ENCODE measurements at regions not wholly inside any gene's neighbourhood (a gene's known extent, or its start where the extent isn't known, plus 50 kb on each side); places are given as distances from the start of the nearest gene placed in this dataset.
A peak's percentile ranks its signal among the peaks of the same experiment; 100 is the strongest.

GRCh38 chr20:53660947-53661381 lies 67.3 kb upstream of the ZNF217 start:
- Histone ChIP-seq H3K27me3 (ENCODE audit: insufficient read depth, low read length) (no peaks in the 10 kb centered on the region), H4K20me1 (ENCODE audit: insufficient read depth, low read length) (no peaks in the 10 kb centered on the region), H3K4me1 (ENCODE audit: insufficient read depth, low read length) (peaks cover 28% of the 10 kb centered on the region), H3K4me3 (ENCODE audit: insufficient read depth, low read length) (no peak overlapping the region), H3K79me2 (ENCODE audit: insufficient read depth, low read length) (no peaks in the 10 kb centered on the region), H3K9me3 (ENCODE audit: low read depth, low read length) (no peaks in the 10 kb centered on the region), H3K36me3 (ENCODE audit: insufficient read depth, low read length) (no peaks in the 10 kb centered on the region), H3K27ac (ENCODE audit: low read depth, low read length) (peak overlapping the region; percentile 62), H3K4me2 (ENCODE audit: insufficient read depth, low read length) (peak overlapping the region; percentile 81), H2AFZ (ENCODE audit: low read length) (peak overlapping the region; percentile 91)
- DNase-seq (ENCODE audit: insufficient read length, low spot score, missing footprints): no peak
- TF ChIP-seq, protein P1, sequence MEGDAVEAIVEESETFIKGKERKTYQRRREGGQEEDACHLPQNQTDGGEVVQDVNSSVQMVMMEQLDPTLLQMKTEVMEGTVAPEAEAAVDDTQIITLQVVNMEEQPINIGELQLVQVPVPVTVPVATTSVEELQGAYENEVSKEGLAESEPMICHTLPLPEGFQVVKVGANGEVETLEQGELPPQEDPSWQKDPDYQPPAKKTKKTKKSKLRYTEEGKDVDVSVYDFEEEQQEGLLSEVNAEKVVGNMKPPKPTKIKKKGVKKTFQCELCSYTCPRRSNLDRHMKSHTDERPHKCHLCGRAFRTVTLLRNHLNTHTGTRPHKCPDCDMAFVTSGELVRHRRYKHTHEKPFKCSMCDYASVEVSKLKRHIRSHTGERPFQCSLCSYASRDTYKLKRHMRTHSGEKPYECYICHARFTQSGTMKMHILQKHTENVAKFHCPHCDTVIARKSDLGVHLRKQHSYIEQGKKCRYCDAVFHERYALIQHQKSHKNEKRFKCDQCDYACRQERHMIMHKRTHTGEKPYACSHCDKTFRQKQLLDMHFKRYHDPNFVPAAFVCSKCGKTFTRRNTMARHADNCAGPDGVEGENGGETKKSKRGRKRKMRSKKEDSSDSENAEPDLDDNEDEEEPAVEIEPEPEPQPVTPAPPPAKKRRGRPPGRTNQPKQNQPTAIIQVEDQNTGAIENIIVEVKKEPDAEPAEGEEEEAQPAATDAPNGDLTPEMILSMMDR (IDR thresholded peaks at IDR 0.05; ENCODE audit: extremely low read depth, low read depth, low read length): no peak

GRCh38 chr20:53660078-53660909 lies 66.7 kb upstream of the ZNF217 start:
- Histone ChIP-seq H3K79me2 (ENCODE audit: insufficient read depth, low read length) (no peaks in the 10 kb centered on the region), H3K27ac (ENCODE audit: low read depth, low read length) (peak overlapping the region; percentile 62), H4K20me1 (ENCODE audit: insufficient read depth, low read length) (no peaks in the 10 kb centered on the region), H3K36me3 (ENCODE audit: insufficient read depth, low read length) (no peaks in the 10 kb centered on the region), H3K27me3 (ENCODE audit: insufficient read depth, low read length) (no peaks in the 10 kb centered on the region), H3K4me3 (ENCODE audit: insufficient read depth, low read length) (peak overlapping the region; percentile 73), H3K9me3 (ENCODE audit: low read depth, low read length) (no peaks in the 10 kb centered on the region), H3K4me1 (ENCODE audit: insufficient read depth, low read length) (peaks cover 35% of the 10 kb centered on the region), H2AFZ (ENCODE audit: low read length) (peak overlapping the region; percentile 91), H3K4me2 (ENCODE audit: insufficient read depth, low read length) (peak overlapping the region; percentile 81)
- peak; percentile 84 for DNase-seq (ENCODE audit: insufficient read length, low spot score, missing footprints)
- TF ChIP-seq, protein P1 (IDR thresholded peaks at IDR 0.05; ENCODE audit: extremely low read depth, low read depth, low read length): no peak

DNA sequence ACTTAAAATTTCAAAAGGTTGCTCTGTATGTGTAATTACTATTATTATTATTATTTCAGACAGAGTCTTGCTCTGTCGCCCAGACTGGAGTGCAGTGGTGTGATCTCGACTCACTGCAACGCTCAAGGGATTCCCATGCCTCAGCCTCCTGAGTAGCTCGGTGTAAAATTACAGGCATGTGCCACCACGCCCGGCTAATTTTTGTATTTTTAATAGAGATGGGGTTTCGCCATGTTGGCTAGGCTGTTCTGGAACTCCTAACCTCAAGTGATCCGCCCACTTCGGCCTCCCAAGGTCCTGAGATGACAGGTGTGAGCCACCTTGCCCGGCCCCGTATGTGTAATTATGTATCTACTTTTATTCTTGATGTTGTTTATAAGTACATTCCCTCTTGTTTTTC lies 65.3 kb upstream of the ZNF217 start:
- Histone ChIP-seq H2AFZ (ENCODE audit: low read length) (no peak overlapping the region), H3K4me1 (ENCODE audit: insufficient read depth, low read length) (peaks cover 39% of the 10 kb centered on the region), H3K36me3 (ENCODE audit: insufficient read depth, low read length) (no peaks in the 10 kb centered on the region), H3K27me3 (ENCODE audit: insufficient read depth, low read length) (no peaks in the 10 kb centered on the region), H3K4me2 (ENCODE audit: insufficient read depth, low read length) (no peak overlapping the region), H4K20me1 (ENCODE audit: insufficient read depth, low read length) (no peaks in the 10 kb centered on the region), H3K4me3 (ENCODE audit: insufficient read depth, low read length) (no peak overlapping the region), H3K79me2 (ENCODE audit: insufficient read depth, low read length) (no peaks in the 10 kb centered on the region), H3K27ac (ENCODE audit: low read depth, low read length) (no peak overlapping the region), H3K9me3 (ENCODE audit: low read depth, low read length) (no peaks in the 10 kb centered on the region)
- TF ChIP-seq, protein P1 (IDR thresholded peaks at IDR 0.05; ENCODE audit: extremely low read depth, low read depth, low read length): no peak
- no peak for DNase-seq (ENCODE audit: insufficient read length, low spot score, missing footprints)

DNA sequence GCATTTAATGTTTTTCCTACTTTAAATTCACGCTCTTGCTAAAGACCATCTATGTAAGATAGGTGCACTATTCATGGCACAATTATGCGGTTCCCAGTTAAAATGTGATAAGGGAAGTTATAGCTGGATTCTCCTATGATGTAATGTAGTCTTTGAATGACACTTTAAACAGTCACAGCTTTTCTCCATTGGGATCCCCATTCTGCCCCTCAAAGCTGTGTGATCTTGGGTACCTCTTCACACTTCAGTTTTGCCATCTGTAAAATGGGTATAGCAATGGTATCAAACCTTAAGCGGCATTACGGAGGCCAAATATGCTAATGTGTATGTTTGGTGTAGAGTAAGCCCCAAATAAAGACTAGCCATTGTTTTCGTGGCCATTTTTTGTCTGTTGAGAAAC lies 64.7 kb upstream of the ZNF217 start:
- Histone ChIP-seq H3K79me2 (ENCODE audit: insufficient read depth, low read length) (no peaks in the 10 kb centered on the region), H2AFZ (ENCODE audit: low read length) (no peak overlapping the region), H3K9me3 (ENCODE audit: low read depth, low read length) (no peaks in the 10 kb centered on the region), H3K36me3 (ENCODE audit: insufficient read depth, low read length) (no peaks in the 10 kb centered on the region), H3K4me2 (ENCODE audit: insufficient read depth, low read length) (no peak overlapping the region), H3K27me3 (ENCODE audit: insufficient read depth, low read length) (no peaks in the 10 kb centered on the region), H3K4me1 (ENCODE audit: insufficient read depth, low read length) (peaks cover 39% of the 10 kb centered on the region), H4K20me1 (ENCODE audit: insufficient read depth, low read length) (no peaks in the 10 kb centered on the region), H3K4me3 (ENCODE audit: insufficient read depth, low read length) (no peak overlapping the region), H3K27ac (ENCODE audit: low read depth, low read length) (no peak overlapping the region)
- TF ChIP-seq, protein P1 (IDR thresholded peaks at IDR 0.05; ENCODE audit: extremely low read depth, low read depth, low read length): no peak
- DNase-seq (ENCODE audit: insufficient read length, low spot score, missing footprints): no peak
